ENCODE measurements at regions not wholly inside any gene's neighbourhood (a gene's known extent, or its start where the extent isn't known, plus 50 kb on each side); places are given as distances from the start of the nearest gene placed in this dataset.

GRCh38 chr6:122050242-122050755 is 349.2 kb upstream of the HSF2 start:
- H3K36me3 ChIP-seq: no peaks in the 10 kb centered on the region
- H3K9me3 ChIP-seq: no peaks in the 10 kb centered on the region
- no peak overlapping the region for H3K4me3 ChIP-seq
- no peaks in the 10 kb centered on the region for H3K4me1 ChIP-seq
- no peak for DNase-seq
- intact Hi-C loops (cut with DNase I): loop anchor here in 1 of 10 donors (5.0 kb wide), 1 partner anchor 77 kb away; no protein-coding TSS in a partner anchor
- H3K27ac ChIP-seq: no peak overlapping the region
- peak in 2 of 4 donors; percentile 54 to 59 for ATAC-seq
- TF ChIP-seq CTCF (IDR thresholded peaks at IDR 0.05): no peak
- TF ChIP-seq POLR2A (IDR thresholded peaks at IDR 0.05): no peak
- H3K27me3 ChIP-seq: no peaks in the 10 kb centered on the region

GRCh38 chr6:122052346-122052900 is 347.0 kb upstream of the HSF2 start:
- intact Hi-C loops (cut with DNase I): loop anchor here in 1 of 10 donors (5.0 kb wide), 1 partner anchor 75 kb away; no protein-coding TSS in a partner anchor
- ATAC-seq: no peak
- Histone ChIP-seq H3K36me3 (no peaks in the 10 kb centered on the region), H3K4me3 (no peak overlapping the region), H3K4me1 (no peaks in the 10 kb centered on the region), H3K27me3 (no peaks in the 10 kb centered on the region), H3K9me3 (no peaks in the 10 kb centered on the region), H3K27ac (no peak overlapping the region)
- 72 to 75% (median 73%) methylated on average over 3 of the region's 3 CpGs for WGBS, 4 donors
- TF ChIP-seq POLR2A (IDR thresholded peaks at IDR 0.05) (no peak), CTCF (IDR thresholded peaks at IDR 0.05) (no peak)
- DNase-seq: no peak

DNA sequence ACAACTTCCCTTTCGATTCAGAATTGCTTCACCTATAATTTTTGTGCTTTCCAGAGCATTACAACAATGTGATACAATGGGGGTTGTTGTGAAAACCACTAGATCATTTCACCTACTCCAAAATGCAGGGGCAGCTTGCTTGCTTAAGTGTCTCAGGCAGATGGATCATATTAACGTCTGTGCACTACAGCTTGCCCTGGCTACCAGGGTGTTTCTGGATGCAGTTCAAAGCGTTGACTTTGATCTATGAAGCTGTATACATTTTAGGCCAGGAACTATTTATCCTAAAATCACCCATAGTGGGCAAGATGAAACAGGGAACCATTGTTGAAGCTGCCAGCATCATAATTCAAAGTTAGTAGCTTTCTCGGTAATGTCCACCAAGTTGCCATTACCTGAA is 339.5 kb upstream of the HSF2 start:
- Histone ChIP-seq H3K4me1 (no peaks in the 10 kb centered on the region), H3K36me3 (no peaks in the 10 kb centered on the region), H3K4me3 (no peak overlapping the region), H3K27ac (no peak overlapping the region), H3K9me3 (no peaks in the 10 kb centered on the region), H3K27me3 (no peaks in the 10 kb centered on the region)
- intact Hi-C loops (cut with DNase I): loop anchor here in 1 of 10 donors (5.0 kb wide), 1 partner anchor 52 kb away; no protein-coding TSS in a partner anchor
- DNase-seq (no peak), ATAC-seq (no peak)
- WGBS, 4 donors: 63 to 69% (median 66%) methylated on average over 4 of the region's 4 CpGs
- TF ChIP-seq POLR2A (IDR thresholded peaks at IDR 0.05): no peak
- TF ChIP-seq CTCF (IDR thresholded peaks at IDR 0.05): no peak

GRCh38 chr6:122061855-122062254 is 337.6 kb upstream of the HSF2 start:
- 65 to 73% (median 68%) methylated on average over 3 of the region's 3 CpGs for WGBS, 4 donors
- intact Hi-C loops (cut with DNase I): loop anchor here in 1 of 10 donors (5.0 kb wide), 1 partner anchor 50 kb away; no protein-coding TSS in a partner anchor
- Histone ChIP-seq H3K4me1 (no peaks in the 10 kb centered on the region), H3K9me3 (no peaks in the 10 kb centered on the region), H3K27me3 (no peaks in the 10 kb centered on the region), H3K36me3 (no peaks in the 10 kb centered on the region), H3K4me3 (no peak overlapping the region), H3K27ac (no peak overlapping the region)
- TF ChIP-seq POLR2A (IDR thresholded peaks at IDR 0.05): no peak
- TF ChIP-seq CTCF (IDR thresholded peaks at IDR 0.05): no peak
- no peak for DNase-seq
- ATAC-seq: no peak

All from heart left ventricle (tissue), 16 donors.